ENCODE measurements at regions not wholly inside any gene's neighbourhood (a gene's known extent, or its start where the extent isn't known, plus 50 kb on each side); places are given as distances from the start of the nearest gene placed in this dataset.

DNA sequence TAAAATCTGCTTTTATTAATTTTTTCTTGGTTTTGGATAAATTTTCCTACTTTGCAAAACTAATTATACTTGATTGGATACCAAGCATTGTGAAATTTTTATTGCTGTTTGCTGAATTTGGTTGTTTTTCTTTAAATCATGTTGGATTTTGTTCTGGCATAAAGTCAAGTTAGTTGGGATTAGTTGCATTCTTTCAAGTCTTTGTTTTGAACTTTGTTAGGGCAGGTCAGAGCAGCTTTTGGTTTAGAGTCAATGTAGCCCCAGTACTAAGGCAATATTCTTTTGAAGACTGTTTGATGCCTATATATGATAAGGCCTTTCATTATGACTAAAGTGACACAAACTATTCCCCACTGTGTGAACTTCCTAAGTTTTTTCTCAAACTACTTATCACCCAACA is 531.1 kb downstream of the RASEF start:
- H3K4me3 ChIP-seq (ENCODE audit: insufficient read depth, low read length, poor library complexity, severe bottlenecking), result no peak overlapping the region
- no peak overlapping the region for H3K27ac ChIP-seq (ENCODE audit: low read depth, low read length)
- H3K4me2 ChIP-seq (ENCODE audit: low read depth, low read length, poor library complexity, severe bottlenecking), result no peak overlapping the region
- H3K9ac ChIP-seq (ENCODE audit: low read length), result no peak overlapping the region
- TF ChIP-seq EZH2phosphoT487 (conservative IDR thresholded peaks at IDR 0.05; ENCODE audit: low read length) (no peak), CTCF (IDR thresholded peaks at IDR 0.05; ENCODE audit: insufficient read depth, low read length, poor library complexity, severe bottlenecking) (no peak)
- 0 out of 2 replicates have a peak, but pooled peaks cover 3% of the 10 kb centered on the region for H3K9me3 ChIP-seq (ENCODE audit: insufficient read depth, low read length)
- no peaks in the 10 kb centered on the region for H3F3A ChIP-seq (ENCODE audit: insufficient read depth)
- H3K36me3 ChIP-seq (ENCODE audit: low read length), result no peaks in the 10 kb centered on the region
- no peaks in the 10 kb centered on the region for H4K20me1 ChIP-seq (ENCODE audit: low read depth, low read length)
- no peaks in the 10 kb centered on the region for H3K79me2 ChIP-seq (ENCODE audit: insufficient read depth, low read length)
- no peaks in the 10 kb centered on the region for H3K9me2 ChIP-seq (replicated peaks; ENCODE audit: insufficient read depth, low read length)
- H3K27me3 ChIP-seq (ENCODE audit: low read length), result no peaks in the 10 kb centered on the region
- no peak overlapping the region for H2AFZ ChIP-seq (ENCODE audit: low read depth, low read length, severe bottlenecking)

DNA sequence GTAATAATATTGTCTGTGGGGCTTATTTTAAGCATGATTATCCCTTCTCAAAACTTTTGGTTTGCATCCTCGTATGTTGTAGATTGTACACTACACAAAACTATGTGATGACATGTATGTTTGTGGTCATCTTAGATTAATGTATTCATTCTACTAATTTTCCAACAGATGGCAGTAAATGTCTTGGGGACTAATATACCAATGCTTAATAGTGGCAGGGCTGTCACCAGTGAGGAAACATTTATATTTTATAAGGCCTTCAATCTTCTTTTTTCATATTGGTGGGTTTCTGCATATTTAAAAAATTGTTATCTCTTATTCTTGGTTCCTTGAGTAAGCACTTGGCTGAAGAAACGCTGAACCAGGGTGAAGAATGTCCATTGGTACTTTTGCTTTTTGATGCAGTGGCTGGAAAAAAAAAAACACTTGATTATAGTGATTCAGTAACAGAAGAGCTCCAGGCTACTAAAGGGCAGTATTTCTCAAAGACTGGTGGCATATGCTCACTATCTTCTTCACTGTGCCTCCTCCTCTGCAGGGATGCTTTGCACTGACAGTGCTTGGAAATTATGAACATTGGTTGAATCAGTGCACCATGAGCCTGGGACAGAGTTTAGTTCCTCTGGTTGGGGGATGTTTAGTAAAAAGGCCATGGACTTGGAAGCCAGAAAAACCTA is 530.3 kb downstream of the RASEF start:
- no peak overlapping the region for H3K4me3 ChIP-seq (ENCODE audit: insufficient read depth, low read length, poor library complexity, severe bottlenecking)
- TF ChIP-seq CTCF (IDR thresholded peaks at IDR 0.05; ENCODE audit: insufficient read depth, low read length, poor library complexity, severe bottlenecking), result no peak
- no peak for TF ChIP-seq EZH2phosphoT487 (conservative IDR thresholded peaks at IDR 0.05; ENCODE audit: low read length)
- H3K27ac ChIP-seq (ENCODE audit: low read depth, low read length), result no peak overlapping the region
- no peaks in the 10 kb centered on the region for H3K27me3 ChIP-seq (ENCODE audit: low read length)
- no peaks in the 10 kb centered on the region for H3F3A ChIP-seq (ENCODE audit: insufficient read depth)
- no peaks in the 10 kb centered on the region for H3K79me2 ChIP-seq (ENCODE audit: insufficient read depth, low read length)
- no peak overlapping the region for H3K4me2 ChIP-seq (ENCODE audit: low read depth, low read length, poor library complexity, severe bottlenecking)
- no peaks in the 10 kb centered on the region for H3K9me3 ChIP-seq (ENCODE audit: insufficient read depth, low read length)
- H3K9me2 ChIP-seq (replicated peaks; ENCODE audit: insufficient read depth, low read length), result no peaks in the 10 kb centered on the region
- H4K20me1 ChIP-seq (ENCODE audit: low read depth, low read length), result no peaks in the 10 kb centered on the region
- H3K9ac ChIP-seq (ENCODE audit: low read length), result no peak overlapping the region
- no peak overlapping the region for H2AFZ ChIP-seq (ENCODE audit: low read depth, low read length, severe bottlenecking)
- H3K36me3 ChIP-seq (ENCODE audit: low read length), result no peaks in the 10 kb centered on the region

GRCh38 chr9:82535432-82535998 is 527.4 kb downstream of the RASEF start:
- H4K20me1 ChIP-seq (ENCODE audit: low read depth, low read length), result no peaks in the 10 kb centered on the region

More at GRCh38 chr9:82535432-82535998, 527.4 kb downstream of the RASEF start:
- Histone ChIP-seq H3K4me3 (ENCODE audit: insufficient read depth, low read length, poor library complexity, severe bottlenecking) (no peak overlapping the region), H3K4me2 (ENCODE audit: low read depth, low read length, poor library complexity, severe bottlenecking) (no peak overlapping the region), H3K27ac (ENCODE audit: low read depth, low read length) (no peak overlapping the region), H3F3A (ENCODE audit: insufficient read depth) (no peaks in the 10 kb centered on the region), H3K9ac (ENCODE audit: low read length) (no peak overlapping the region), H2AFZ (ENCODE audit: low read depth, low read length, severe bottlenecking) (no peak overlapping the region), H3K36me3 (ENCODE audit: low read length) (no peaks in the 10 kb centered on the region), H3K9me3 (ENCODE audit: insufficient read depth, low read length) (no peaks in the 10 kb centered on the region), H3K27me3 (ENCODE audit: low read length) (no peaks in the 10 kb centered on the region), H3K79me2 (ENCODE audit: insufficient read depth, low read length) (no peaks in the 10 kb centered on the region), H3K9me2 (replicated peaks; ENCODE audit: insufficient read depth, low read length) (no peaks in the 10 kb centered on the region)
- TF ChIP-seq EZH2phosphoT487 (conservative IDR thresholded peaks at IDR 0.05; ENCODE audit: low read length) (no peak), CTCF (IDR thresholded peaks at IDR 0.05; ENCODE audit: insufficient read depth, low read length, poor library complexity, severe bottlenecking) (no peak)
